Astrocyte of the cerebellum (primary cell): ENCODE measurements at regions not wholly inside any gene's neighbourhood (a gene's known extent, or its start where the extent isn't known, plus 50 kb on each side); places are given as distances from the start of the nearest gene placed in this dataset.

ENCODE experiments used
- DNase-seq: peaks from one replicate; pipeline ENCODE4 v3.0.0-alpha.2; 2011; ENCODE audit warnings: low read depth
- H3K4me3 ChIP-seq: 2 replicates; pipeline ENCODE4 v1.5.1; 2011; ENCODE audit warnings: mild to moderate bottlenecking, low read depth, low read length, moderate library complexity
- CTCF ChIP-seq: IDR thresholded peaks from 2 replicates; pipeline ENCODE4 v1.5.1; 2012; ENCODE audit warnings: low read length, low read depth, moderate library complexity, mild to moderate bottlenecking; ENCODE audit errors: missing control alignments
- in situ Hi-C: cut with HindIII; loops from 2 replicates; pipeline ENCODE4 v1.10.0; 2017; ENCODE audit warnings: low sequenced_read_pairs

- TF ChIP-seq CTCF: no peak
- no peak for DNase-seq
- H3K4me3 ChIP-seq: no peak overlapping the region
- in situ Hi-C loops: no loop called here
Observed at GRCh38 chr3:99240700-99241099, 339.2 kb upstream of the DCBLD2 start.

- no peak for TF ChIP-seq CTCF
- no peak for DNase-seq
- in situ Hi-C loops: no loop called here
- H3K4me3 ChIP-seq: no peak overlapping the region
Observed at GRCh38 chr3:99236576-99236975, 335.1 kb upstream of the DCBLD2 start.

GRCh38 chr3:99232696-99233095 lies 331.2 kb upstream of the DCBLD2 start:
- in situ Hi-C loops: no loop called here

GRCh38 chr3:99218468-99218867 lies 317.0 kb upstream of the DCBLD2 start:
- H3K4me3 ChIP-seq: no peak overlapping the region
- TF ChIP-seq CTCF: no peak
- no peak for DNase-seq
- in situ Hi-C loops: no loop called here

More at GRCh38 chr3:99232696-99233095, 331.2 kb upstream of the DCBLD2 start:
- no peak for TF ChIP-seq CTCF
- DNase-seq: peak; percentile 33
- H3K4me3 ChIP-seq: no peak overlapping the region

- no peak overlapping the region for H3K4me3 ChIP-seq
- no peak for DNase-seq
- no peak for TF ChIP-seq CTCF
- in situ Hi-C loops: no loop called here
Observed at GRCh38 chr3:99212969-99213368, 311.5 kb upstream of the DCBLD2 start.

- no peak for TF ChIP-seq CTCF
- H3K4me3 ChIP-seq: no peak overlapping the region
- in situ Hi-C loops: no loop called here
- DNase-seq: no peak
Observed at GRCh38 chr3:99211309-99211708, 309.8 kb upstream of the DCBLD2 start.

- in situ Hi-C loops: no loop called here
- no peak overlapping the region for H3K4me3 ChIP-seq
- DNase-seq: no peak
- no peak for TF ChIP-seq CTCF
Observed at GRCh38 chr3:99199021-99199420, 297.5 kb upstream of the DCBLD2 start.
